DMS79 (cell line): ENCODE measurements at regions not wholly inside any gene's neighbourhood (a gene's known extent, or its start where the extent isn't known, plus 50 kb on each side); places are given as distances from the start of the nearest gene placed in this dataset.
"Not testable (repeated sequence)": the region's sequence is repeated elsewhere in the genome, so short reads cannot be mapped to it uniquely, and the experiment has no call there.

Experiments
- DNase-seq: peaks from one replicate; lab custom pipeline; 2025; lab: John Stamatoyannopoulos, UW

GRCh38 chr2:378364-378763 is 90.5 kb upstream of the ALKAL2 start:
- DNase-seq: no peak

GRCh38 chr2:377414-377813 is 89.5 kb upstream of the ALKAL2 start:
- no peak for DNase-seq

- no peak for DNase-seq
Observed at GRCh38 chr2:375956-376307, 88.0 kb upstream of the ALKAL2 start.

- no peak for DNase-seq
Observed at GRCh38 chr2:375270-375955, 87.5 kb upstream of the ALKAL2 start.

GRCh38 chr2:368386-368785 is 80.5 kb upstream of the ALKAL2 start:
- no peak for DNase-seq

- DNase-seq: no peak
Observed at GRCh38 chr2:367246-367645, 79.4 kb upstream of the ALKAL2 start.

- no peak for DNase-seq
Observed at GRCh38 chr2:366706-367105, 78.8 kb upstream of the ALKAL2 start.

- no peak for DNase-seq
Observed at GRCh38 chr2:365367-366275, 77.7 kb upstream of the ALKAL2 start.

GRCh38 chr2:363824-364470 is 76.1 kb upstream of the ALKAL2 start:
- DNase-seq: no peak

- DNase-seq: no peak
Observed at GRCh38 chr2:362924-363323, 75.0 kb upstream of the ALKAL2 start.

- DNase-seq: no peak
Observed at GRCh38 chr2:360124-360523, 72.2 kb upstream of the ALKAL2 start.

- no peak for DNase-seq
Observed at GRCh38 chr2:359047-359446, 71.2 kb upstream of the ALKAL2 start.

GRCh38 chr2:357811-358210 is 69.9 kb upstream of the ALKAL2 start:
- DNase-seq: no peak

- DNase-seq: not testable (repeated sequence)
Observed at GRCh38 chr2:356304-356703, 68.4 kb upstream of the ALKAL2 start.

GRCh38 chr2:355773-356172 is 67.9 kb upstream of the ALKAL2 start:
- no peak for DNase-seq

- DNase-seq: no peak
Observed at GRCh38 chr2:352696-353095, 64.8 kb upstream of the ALKAL2 start.

- DNase-seq: no peak
Observed at GRCh38 chr2:349390-349789, 61.5 kb upstream of the ALKAL2 start.

GRCh38 chr2:348361-348916 is 60.5 kb upstream of the ALKAL2 start:
- no peak for DNase-seq

- DNase-seq: no peak
Observed at GRCh38 chr2:344811-345210, 56.9 kb upstream of the ALKAL2 start.

GRCh38 chr2:343355-343754 is 55.5 kb upstream of the ALKAL2 start:
- DNase-seq: no peak

- no peak for DNase-seq
Observed at GRCh38 chr2:341912-342311, 54.0 kb upstream of the ALKAL2 start.

GRCh38 chr2:341017-341542 is 53.2 kb upstream of the ALKAL2 start:
- DNase-seq: peak; percentile 20
